DMS153 treated with DMSO at 0.1 percent for 48 hours (cell line): ENCODE measurements at regions not wholly inside any gene's neighbourhood (a gene's known extent, or its start where the extent isn't known, plus 50 kb on each side); places are given as distances from the start of the nearest gene placed in this dataset.

ENCODE experiments used
- DNase-seq: peaks from one replicate; lab custom pipeline; 2025; ENCODE audit not compliant: unreplicated experiment; lab: John Stamatoyannopoulos, UW

DNA sequence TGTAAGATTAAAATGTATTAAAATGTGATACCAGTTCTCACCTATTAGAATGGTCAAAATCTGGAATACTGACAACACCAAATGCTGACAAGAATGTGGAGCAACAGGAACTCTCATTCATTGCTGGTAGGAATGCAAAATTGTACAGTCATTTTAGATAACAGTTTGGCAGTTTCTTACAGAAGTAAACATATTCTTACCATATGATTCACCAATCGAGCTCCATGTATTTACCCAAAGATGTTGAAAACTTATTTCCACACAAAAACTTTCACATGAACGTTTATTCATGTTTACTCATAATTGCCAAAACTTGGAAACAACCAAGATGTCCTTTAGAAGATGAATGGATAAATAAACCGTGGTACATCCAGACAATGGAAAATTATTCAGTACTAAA is 1193.5 kb upstream of the ACVR2A start:
- no peak for DNase-seq

DNA sequence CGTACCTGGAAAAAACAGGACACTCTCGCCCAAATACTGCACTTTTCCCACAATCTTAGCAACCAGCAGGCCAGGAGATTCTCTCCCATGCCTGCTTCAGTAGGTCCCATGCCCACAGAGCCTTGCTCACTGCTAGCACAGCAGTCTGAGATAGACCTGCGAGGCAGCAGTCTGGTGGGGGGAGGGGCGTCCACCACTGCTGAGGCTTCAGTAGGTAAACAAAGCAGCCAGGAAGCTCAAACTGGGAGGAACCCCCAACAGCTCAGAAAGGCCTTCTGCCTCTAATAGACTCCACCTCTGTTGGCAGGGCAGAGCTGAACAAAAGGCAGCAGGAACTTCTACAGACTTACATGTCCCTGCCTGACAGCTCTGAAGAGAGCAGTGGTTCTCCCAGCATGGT is 1202.8 kb upstream of the ACVR2A start:
- peak; percentile 11 for DNase-seq

- DNase-seq = no peak
Observed at GRCh38 chr2:146634230-146635097, 1210.4 kb upstream of the ACVR2A start.

GRCh38 chr2:146633159-146633558 is 1211.7 kb upstream of the ACVR2A start:
- DNase-seq = no peak

DNA sequence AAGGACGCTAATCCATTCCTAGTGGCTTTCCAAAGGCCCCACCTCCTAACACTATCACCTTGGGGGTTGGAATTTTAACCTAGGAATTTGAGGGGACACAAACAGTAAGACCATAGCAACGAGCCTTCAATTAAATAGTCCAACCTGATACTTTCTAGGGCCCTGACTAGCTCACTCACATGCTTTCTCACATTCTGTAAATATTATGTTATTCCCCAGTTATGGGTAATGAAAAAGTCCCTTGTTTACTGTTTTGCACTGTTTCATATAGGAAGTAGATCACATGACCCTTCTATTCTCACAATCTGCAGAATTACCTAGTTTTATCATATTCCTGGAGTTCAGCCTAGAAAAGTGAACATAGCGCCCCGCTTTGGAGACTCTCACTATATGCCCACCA is 1212.1 kb upstream of the ACVR2A start:
- no peak for DNase-seq

DNA sequence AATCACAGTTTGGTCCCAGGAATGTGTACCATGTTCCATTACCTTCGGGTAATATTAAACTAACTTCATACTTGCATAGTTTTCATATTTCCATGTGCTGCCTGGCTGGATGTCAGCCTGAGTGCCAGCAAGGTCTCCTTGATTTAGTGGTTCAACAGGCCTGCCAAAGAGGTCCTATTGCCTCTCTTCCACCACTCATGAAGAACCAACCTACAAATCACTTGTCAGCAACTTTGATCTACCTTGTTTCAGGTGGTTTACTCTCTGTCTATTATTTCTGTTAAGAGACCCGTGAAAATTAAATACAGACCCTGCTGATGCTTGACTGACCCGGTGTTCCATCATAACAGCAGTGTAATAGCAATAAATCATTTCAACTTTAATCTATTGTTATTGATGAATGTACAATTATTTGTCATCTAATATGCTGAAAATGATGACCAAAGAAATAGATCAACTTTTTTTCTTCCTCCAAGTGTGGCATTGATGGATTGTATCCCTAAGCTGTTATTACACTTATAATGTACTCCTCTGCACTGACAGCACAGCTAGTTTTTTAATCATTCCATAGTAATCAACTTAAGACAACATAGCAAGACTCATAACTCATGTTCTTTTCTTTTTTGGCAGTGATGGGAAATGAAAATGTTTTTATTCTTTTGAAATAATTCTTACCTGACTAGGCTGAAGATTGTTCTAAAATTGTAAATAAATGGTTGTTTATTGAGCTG is 1220.2 kb upstream of the ACVR2A start:
- no peak for DNase-seq

- DNase-seq = no peak
Observed at GRCh38 chr2:146623771-146624170, 1221.1 kb upstream of the ACVR2A start.

- no peak for DNase-seq
Observed at GRCh38 chr2:146621656-146622055, 1223.2 kb upstream of the ACVR2A start.

DNA sequence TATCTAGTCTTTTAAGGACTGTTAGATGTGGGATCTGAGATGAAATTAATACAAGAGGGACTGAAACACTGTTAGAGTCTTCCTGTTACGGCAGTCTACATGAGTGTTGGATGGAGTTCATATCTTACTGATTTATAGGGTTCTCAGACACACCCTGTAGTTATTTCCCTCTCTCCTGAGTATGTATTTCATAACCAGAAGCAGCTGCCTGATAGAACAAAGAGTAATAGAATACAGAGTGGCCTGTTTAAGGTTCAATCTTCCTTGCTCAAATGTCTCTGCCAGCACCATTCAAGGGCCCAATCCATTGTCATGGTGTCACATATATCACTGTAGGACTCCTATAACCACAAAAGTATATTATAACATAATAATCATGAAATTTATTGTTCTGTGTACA is 1229.1 kb upstream of the ACVR2A start:
- peak; percentile 32 for DNase-seq

- DNase-seq = no peak
Observed at GRCh38 chr2:146608490-146608889, 1236.3 kb upstream of the ACVR2A start.

DNA sequence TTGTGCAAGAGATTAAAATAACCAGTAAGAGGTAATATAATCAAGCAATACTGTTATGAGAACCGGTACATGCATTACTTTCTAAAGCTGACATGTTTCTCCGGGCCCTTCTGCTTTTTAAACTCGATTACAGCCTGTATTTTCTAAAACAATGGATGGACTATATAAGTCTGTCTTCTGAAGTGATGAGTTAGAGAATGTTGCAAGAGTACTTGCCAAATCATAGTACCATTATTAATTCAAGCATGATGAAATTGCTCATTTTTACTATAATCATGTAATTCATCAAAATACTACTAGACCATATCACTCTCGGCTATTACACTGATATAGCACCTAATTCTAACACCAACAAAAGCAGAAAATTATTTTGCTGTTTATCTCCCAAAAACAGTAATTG is 1240.3 kb upstream of the ACVR2A start:
- no peak for DNase-seq

GRCh38 chr2:146602856-146603255 is 1242.0 kb upstream of the ACVR2A start:
- no peak for DNase-seq

- DNase-seq = no peak
Observed at GRCh38 chr2:146602383-146602782, 1242.4 kb upstream of the ACVR2A start.

GRCh38 chr2:146598791-146599190 is 1246.0 kb upstream of the ACVR2A start:
- DNase-seq = no peak

GRCh38 chr2:146597291-146597690 is 1247.5 kb upstream of the ACVR2A start:
- DNase-seq = no peak

DNA sequence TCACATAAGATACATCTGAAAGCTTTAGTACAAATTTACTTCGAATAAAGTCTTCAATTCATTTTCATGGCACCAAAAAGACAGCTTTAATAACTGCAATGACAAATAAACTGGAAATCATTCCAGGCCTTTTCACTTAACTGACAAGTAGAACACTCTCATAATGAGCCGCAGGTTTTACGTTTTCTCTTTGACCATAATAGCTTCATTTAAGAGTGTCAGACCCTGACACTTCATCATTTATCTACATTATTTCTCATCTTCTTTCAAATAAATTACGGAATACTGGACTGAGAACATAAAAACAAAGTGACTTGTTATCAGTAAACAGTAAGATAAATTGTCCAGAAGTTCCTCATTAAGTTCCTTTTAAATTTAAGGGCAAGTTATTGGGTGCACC is 1252.9 kb upstream of the ACVR2A start:
- no peak for DNase-seq

- no peak for DNase-seq
Observed at GRCh38 chr2:146587291-146587713, 1257.5 kb upstream of the ACVR2A start.

DNA sequence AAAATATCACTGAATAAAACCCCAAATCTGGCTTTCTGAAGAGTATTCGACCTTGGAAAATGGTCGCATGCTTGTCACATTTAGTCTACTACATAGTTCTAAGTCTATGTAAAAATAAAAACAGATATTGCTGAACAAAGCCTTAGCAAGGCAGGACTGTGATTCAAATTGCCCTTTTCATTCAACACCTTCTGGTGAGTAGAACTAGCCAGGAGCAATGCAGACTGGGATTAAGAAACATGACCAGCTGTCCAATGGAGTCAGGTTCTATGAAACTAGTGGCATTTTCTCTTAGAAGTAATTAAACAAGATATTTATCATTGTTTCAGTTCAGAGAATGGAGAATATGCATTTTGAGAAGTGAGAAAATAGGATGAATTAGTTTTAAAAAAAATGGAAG is 1260.5 kb upstream of the ACVR2A start:
- no peak for DNase-seq

DNA sequence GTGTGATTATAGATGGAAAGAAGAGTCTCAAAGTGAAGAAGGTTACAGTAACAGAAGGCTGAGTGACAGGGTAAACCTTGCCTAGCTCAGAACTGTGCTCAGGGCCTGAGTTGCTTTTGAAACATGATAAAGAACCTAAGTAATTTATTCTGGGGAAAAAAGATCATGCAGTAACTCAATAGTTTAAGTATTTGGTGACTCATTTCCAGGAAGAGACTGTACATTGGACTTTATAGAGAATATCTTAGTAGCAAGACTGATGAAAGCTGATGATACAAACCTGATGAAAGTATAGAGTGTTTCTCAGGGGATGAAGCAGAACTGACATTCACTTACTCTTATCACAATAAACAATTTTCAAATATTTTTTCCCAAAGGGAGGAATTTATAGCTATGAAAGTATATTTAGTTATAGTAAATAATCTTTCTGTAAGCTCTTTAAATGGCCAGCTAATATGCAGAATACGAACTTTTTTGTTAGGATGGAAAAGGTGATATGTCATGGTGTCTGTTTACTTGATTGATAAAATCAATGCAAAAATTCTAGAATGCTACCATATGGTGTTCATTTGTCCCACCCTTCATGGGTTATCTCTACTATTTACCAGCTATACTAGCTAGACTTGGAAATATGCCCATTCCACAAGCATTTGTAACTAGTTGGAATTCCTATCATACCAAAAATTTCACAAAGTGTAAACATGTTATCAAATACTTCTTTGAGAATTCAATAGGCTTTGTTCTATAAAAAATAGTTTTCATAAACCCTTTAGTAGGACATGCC is 1265.5 kb upstream of the ACVR2A start:
- no peak for DNase-seq

DNA sequence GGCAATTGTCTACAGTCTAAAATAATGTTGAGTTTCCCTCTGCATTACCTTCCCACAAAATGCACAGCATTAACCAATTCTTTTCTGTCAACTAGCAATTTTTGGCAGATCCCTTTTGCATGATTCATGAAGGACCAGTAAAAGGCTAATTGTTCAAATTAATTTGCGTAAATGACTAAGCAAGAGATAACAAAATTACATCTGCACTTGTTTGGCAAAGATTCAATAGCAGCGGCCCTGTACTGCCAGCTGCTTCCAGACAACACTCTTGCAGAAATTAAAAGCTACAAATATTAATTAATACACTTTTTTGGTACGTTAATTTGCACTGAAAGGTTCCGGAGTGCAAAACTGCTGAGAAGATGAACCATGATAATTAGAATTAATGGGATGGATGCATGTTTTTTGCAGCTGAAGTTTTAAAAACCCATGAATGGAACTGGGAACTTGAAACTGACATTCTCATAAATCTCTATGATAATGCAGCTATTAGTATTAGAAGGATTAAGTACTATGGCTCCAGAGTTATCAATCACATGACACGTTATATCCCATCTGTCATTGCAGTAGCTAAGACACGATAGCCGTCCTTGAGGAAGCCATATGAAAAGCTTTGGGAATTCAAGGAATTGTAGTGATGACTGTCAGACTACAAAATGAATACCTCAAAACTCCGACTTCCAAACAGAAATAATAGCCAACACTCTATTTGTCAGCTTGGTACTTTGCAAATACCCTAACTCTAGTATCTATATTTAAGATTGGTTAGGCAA is 1268.3 kb upstream of the ACVR2A start:
- DNase-seq = no peak

DNA sequence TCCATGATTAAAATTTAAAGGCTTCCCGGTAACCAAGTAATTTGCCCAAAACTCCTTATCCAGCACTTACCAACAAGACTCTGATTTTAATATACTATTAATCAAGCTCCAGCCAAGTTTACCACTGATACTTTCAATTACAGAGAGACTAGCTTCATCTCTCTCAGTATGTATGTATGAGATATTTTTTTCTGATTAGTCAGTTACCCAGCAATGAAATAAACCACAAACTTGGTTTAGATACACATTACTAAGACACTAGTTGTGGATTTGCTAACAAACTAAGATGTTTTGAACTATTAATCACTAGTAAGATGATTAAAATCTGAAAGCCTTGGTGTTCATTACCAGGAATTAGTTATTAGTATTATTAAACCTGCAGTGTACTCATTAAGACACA is 1272.2 kb upstream of the ACVR2A start:
- DNase-seq = no peak
